H1 (cell line): ENCODE measurements at regions not wholly inside any gene's neighbourhood (a gene's known extent, or its start where the extent isn't known, plus 50 kb on each side); places are given as distances from the start of the nearest gene placed in this dataset.

Experiments used
- CTCF ChIA-PET: fragments of 300-600 bp; sonication (Branson Sonifier 250); formaldehyde crosslinking; loops from one replicate; lab custom pipeline; 2021; ENCODE audit not compliant: partially characterized antibody; lab: Charles Lee
- POLR2A ChIA-PET: fragments of 300-600 bp; sonication (Branson Sonifier 250); formaldehyde crosslinking; loops from one replicate; lab custom pipeline; 2021; ENCODE audit warnings: inconsistent platforms; ENCODE audit not compliant: partially characterized antibody; lab: Charles Lee
- DNase-seq, 2 experiments: peaks; one replicate each; pipeline versions ENCODE4 v3.0.0 to v3.0.0-alpha.2; 2010 to 2022; ENCODE audit warnings: low spot score in 2 of 2, low read depth in 1 of 2, mixed read lengths in 1 of 2
- FAIRE-seq: peaks from 2 replicates; lab custom pipeline; 2011; peaks lifted over from hg19 to GRCh38; lab: Jason Lieb, UNC
- H2AFZ ChIP-seq: 2 replicates; pipeline ENCODE4 v1.8.1; 2012; ENCODE audit warnings: low read length, inconsistent platforms
- H2AK5ac ChIP-seq: 2 replicates; pipeline ENCODE4 v1.6.1; 2013; ENCODE audit warnings: low read depth, low read length
- H2BK120ac ChIP-seq: replicated peaks from 2 replicates; pipeline ENCODE3; 2013; ENCODE audit warnings: low read depth, low read length, inconsistent platforms
- H2BK12ac ChIP-seq: 2 replicates; pipeline ENCODE4 v1.6.1; 2013; ENCODE audit warnings: low read depth, low read length
- H2BK15ac ChIP-seq: 2 replicates; pipeline ENCODE4 v1.6.1; 2013; ENCODE audit warnings: low read length
- H2BK20ac ChIP-seq: 2 replicates; pipeline ENCODE4 v1.6.1; 2013; ENCODE audit warnings: low read length
- H2BK5ac ChIP-seq: 2 replicates; pipeline ENCODE4 v1.6.1; 2013; ENCODE audit warnings: low read depth, low read length
- H3K14ac ChIP-seq: 2 replicates; pipeline ENCODE4 v1.6.1; 2013; ENCODE audit warnings: inconsistent platforms; ENCODE audit not compliant: insufficient read length
- H3K18ac ChIP-seq: 2 replicates; pipeline ENCODE4 v1.6.1; 2013; ENCODE audit warnings: low read length; ENCODE audit errors: extremely low read depth
- H3K23ac ChIP-seq: 2 replicates; pipeline ENCODE4 v1.6.1; 2013; ENCODE audit warnings: inconsistent platforms; ENCODE audit not compliant: insufficient read length
- H3K23me2 ChIP-seq: 2 replicates; pipeline ENCODE4 v1.6.1; 2013; ENCODE audit warnings: low read depth, low read length
- H3K27ac ChIP-seq: 2 replicates; pipeline ENCODE4 v1.6.1; 2011; ENCODE audit warnings: low read depth, low read length, inconsistent platforms
- H3K27me3 ChIP-seq, 4 experiments: replicated peaks in 1 of 4; 1 replicate in 1 of 4; 2 replicates in 3 of 4; pipeline versions ENCODE4 v1.6.1 to v1.8.1; 2011 to 2013; ENCODE audit warnings: low read length in 3 of 4, mild to moderate bottlenecking in 3 of 4, inconsistent platforms in 2 of 4, mixed read lengths in 2 of 4, moderate library complexity in 1 of 4; ENCODE audit not compliant: control insufficient read depth in 3 of 4, insufficient read depth in 3 of 4; ENCODE audit errors: extremely low read depth in 1 of 4
- H3K36me3 ChIP-seq, 4 experiments: 2 replicates each; pipeline versions ENCODE4 v1.6.1 to v1.8.1; 2011 to 2013; ENCODE audit warnings: mild to moderate bottlenecking in 4 of 4, low read length in 3 of 4, moderate library complexity in 2 of 4, control low read depth in 1 of 4, inconsistent platforms in 1 of 4; ENCODE audit not compliant: insufficient read depth in 4 of 4, control insufficient read depth in 2 of 4
- H3K4ac ChIP-seq: replicated peaks from 2 replicates; pipeline ENCODE3; 2013; ENCODE audit warnings: low read length, low read depth, mixed read lengths, inconsistent platforms; ENCODE audit not compliant: insufficient read length
- H3K4me1 ChIP-seq, 4 experiments: replicated peaks in 1 of 4; 1 replicate in 1 of 4; 2 replicates in 3 of 4; pipeline versions ENCODE4 v1.6.1 to v1.8.1; 2011 to 2013; ENCODE audit warnings: low read length in 3 of 4, inconsistent platforms in 2 of 4, mixed read lengths in 1 of 4; ENCODE audit not compliant: insufficient read depth in 4 of 4, control insufficient read depth in 3 of 4
- H3K4me2 ChIP-seq, 2 experiments: 2 replicates each; pipeline versions ENCODE4 v1.6.1 to v1.8.1; 2011 to 2013; ENCODE audit warnings: low read depth in 2 of 2, low read length in 2 of 2, control low read depth in 1 of 2, inconsistent platforms in 1 of 2, mild to moderate bottlenecking in 1 of 2; ENCODE audit not compliant: insufficient read depth in 1 of 2
- H3K4me3 ChIP-seq, 4 experiments: fragments of 200-600, 300-600 bp in 1 of 4; sonication (generic), shearing (Covaris generic), sonication (Bioruptor Twin) in 1 of 4; 2 replicates each; pipeline versions ENCODE4 v1.5.1 to v1.8.1; 2011 to 2016; ENCODE audit warnings: low read length in 4 of 4, low read depth in 3 of 4, control low read depth in 2 of 4, inconsistent platforms in 2 of 4, mild to moderate bottlenecking in 2 of 4, mixed read lengths in 1 of 4, moderate library complexity in 1 of 4; ENCODE audit not compliant: insufficient read depth in 2 of 4; ENCODE audit errors: extremely low read depth in 1 of 4
- H3K56ac ChIP-seq: replicated peaks from 2 replicates; pipeline ENCODE3; 2013; ENCODE audit warnings: low read depth, mild to moderate bottlenecking, mixed read lengths, low read length, inconsistent platforms; ENCODE audit not compliant: insufficient read length
- H3K79me1 ChIP-seq: 2 replicates; pipeline ENCODE4 v1.6.1; 2013; ENCODE audit warnings: low read depth, low read length, control low read depth
- H3K79me2 ChIP-seq, 2 experiments: 2 replicates each; pipeline versions ENCODE4 v1.6.1 to v1.8.1; 2012 to 2013; ENCODE audit warnings: low read length in 2 of 2, mild to moderate bottlenecking in 2 of 2, inconsistent platforms in 1 of 2; ENCODE audit not compliant: insufficient read depth in 2 of 2, control insufficient read depth in 1 of 2
- H3K9ac ChIP-seq, 4 experiments: replicated peaks in 1 of 4; 1 replicate in 1 of 4; 2 replicates in 3 of 4; pipeline versions ENCODE4 v1.6.1 to v1.8.1; 2011 to 2013; ENCODE audit warnings: low read depth in 3 of 4, low read length in 3 of 4, control low read depth in 2 of 4, mild to moderate bottlenecking in 2 of 4, moderate library complexity in 2 of 4, inconsistent platforms in 1 of 4; ENCODE audit errors: extremely low read depth in 1 of 4
- H3K9me3 ChIP-seq, 2 experiments: 2 replicates each; pipeline versions ENCODE4 v1.6.1 to v1.8.1; 2012 to 2013; ENCODE audit warnings: mild to moderate bottlenecking in 2 of 2, moderate library complexity in 2 of 2, control low read depth in 1 of 2, inconsistent platforms in 1 of 2, low read depth in 1 of 2, low read length in 1 of 2, mixed read lengths in 1 of 2; ENCODE audit not compliant: insufficient read depth in 2 of 2
- H4K20me1 ChIP-seq, 2 experiments: replicated peaks in 1 of 2; 2 replicates each; pipeline versions ENCODE3 to v1.8.1; 2011 to 2013; ENCODE audit warnings: inconsistent platforms in 2 of 2, low read length in 2 of 2, mild to moderate bottlenecking in 1 of 2; ENCODE audit not compliant: insufficient read depth in 2 of 2, control insufficient read depth in 1 of 2
- H4K5ac ChIP-seq: 2 replicates; pipeline ENCODE4 v1.6.1; 2013; ENCODE audit warnings: low read length, low read depth, mixed read lengths, inconsistent platforms; ENCODE audit not compliant: insufficient read length
- H4K8ac ChIP-seq: 2 replicates; pipeline ENCODE4 v1.8.0; 2013; ENCODE audit warnings: mild to moderate bottlenecking, moderate library complexity, low read length, inconsistent platforms; ENCODE audit not compliant: insufficient read depth; ENCODE audit errors: extremely low read depth
- H4K91ac ChIP-seq: replicated peaks from 2 replicates; pipeline ENCODE3; 2013; ENCODE audit warnings: low read length, mixed read lengths, inconsistent platforms; ENCODE audit not compliant: insufficient read length
- CEBPB ChIP-seq: IDR thresholded peaks from 2 replicates; pipeline ENCODE4 v1.6.1; 2012; ENCODE audit warnings: low read depth, low read length
- GTF2F1 ChIP-seq: IDR thresholded peaks from 2 replicates; pipeline ENCODE4 v1.6.1; 2012; ENCODE audit warnings: low read depth, low read length, improper control_type of control experiment, borderline replicate concordance
- TAF7 ChIP-seq: optimal IDR thresholded peaks from 2 replicates; pipeline ENCODE3; 2011; ENCODE audit warnings: low read depth, mild to moderate bottlenecking, inconsistent platforms, low read length, moderate library complexity, borderline replicate concordance
- WGBS, 2 experiments: shearing (Covaris generic) in 1 of 2; methylation state at CpG; one replicate each; pipeline versions ENCODE4 v1.1.6 to v1.1.7; 2013 to 2015; ENCODE audit warnings: low lambda C conversion rate in 2 of 2, mixed read lengths in 2 of 2, inconsistent platforms in 1 of 2, low coverage in 1 of 2, missing lambda C conversion rate in 1 of 2; ENCODE audit not compliant: insufficient replicate concordance in 2 of 2, insufficient coverage in 1 of 2, insufficient read length in 1 of 2; ENCODE audit errors: extremely low coverage in 1 of 2, missing lambda C conversion rate in 1 of 2; 5-methylcytosine and 5-hydroxymethylcytosine counted together

- H3K36me3 ChIP-seq = no peaks in the 10 kb centered on the region
- H2BK12ac ChIP-seq = no peak overlapping the region
- H3K9ac ChIP-seq = no peak overlapping the region
- FAIRE-seq (no peak), DNase-seq (no peak)
- 86% methylated on average over 4 of the region's 4 CpGs; no CpG with 5 or more reads in 1 of the 2 experiments for WGBS, 2 experiments
- H3K56ac ChIP-seq = no peak overlapping the region
- H3K23ac ChIP-seq = no peak overlapping the region
- no peak overlapping the region for H3K4me2 ChIP-seq
- H3K79me1 ChIP-seq = no peaks in the 10 kb centered on the region
- ChIA-PET CTCF (interaction anchor here (0.6 to 7.5 kb wide), 8 partner anchors 9 to 367 kb away, joined by 3 to 71 read pairs (median 4); no protein-coding TSS in a partner anchor), POLR2A (no interaction called here)
- no peak overlapping the region for H3K18ac ChIP-seq
- no peaks in the 10 kb centered on the region for H4K20me1 ChIP-seq
- no peak overlapping the region for H3K27ac ChIP-seq
- H2AFZ ChIP-seq = no peak overlapping the region
- no peak overlapping the region for H4K91ac ChIP-seq
- H3K4me1 ChIP-seq = no peaks in the 10 kb centered on the region
- no peak overlapping the region for H3K4me3 ChIP-seq
- no peaks in the 10 kb centered on the region for H3K79me2 ChIP-seq
- TF ChIP-seq TAF7 (no peak), GTF2F1 (no peak), CEBPB (no peak)
- no peaks in the 10 kb centered on the region for H3K9me3 ChIP-seq
- H3K23me2 ChIP-seq = no peaks in the 10 kb centered on the region
- no peak overlapping the region for H2BK15ac ChIP-seq
- H2BK120ac ChIP-seq = no peak overlapping the region
- no peak overlapping the region for H3K14ac ChIP-seq
- H4K5ac ChIP-seq = no peak overlapping the region
- no peak overlapping the region for H2BK5ac ChIP-seq
- H3K4ac ChIP-seq = no peak overlapping the region
- no peak overlapping the region for H2AK5ac ChIP-seq
- no peak overlapping the region for H2BK20ac ChIP-seq
- no peak overlapping the region for H4K8ac ChIP-seq
- no peaks in the 10 kb centered on the region for H3K27me3 ChIP-seq
Measured at GRCh38 chr2:219739066-219739465, 111.6 kb downstream of the SLC4A3 start.
